HG03045 (cell line): ENCODE measurements at regions not wholly inside any gene's neighbourhood (a gene's known extent, or its start where the extent isn't known, plus 50 kb on each side); places are given as distances from the start of the nearest gene placed in this dataset.
"Not testable (repeated sequence)": the region's sequence is repeated elsewhere in the genome, so short reads cannot be mapped to it uniquely, and the experiment has no call there.

Source experiments
- ATAC-seq: cut with Tn5 transposase; IDR thresholded peaks from one replicate; pipeline ENCODE4 v1.9.1; 2021; ENCODE audit warnings: mild to moderate bottlenecking, moderate library complexity; ENCODE audit not compliant: unreplicated experiment

DNA sequence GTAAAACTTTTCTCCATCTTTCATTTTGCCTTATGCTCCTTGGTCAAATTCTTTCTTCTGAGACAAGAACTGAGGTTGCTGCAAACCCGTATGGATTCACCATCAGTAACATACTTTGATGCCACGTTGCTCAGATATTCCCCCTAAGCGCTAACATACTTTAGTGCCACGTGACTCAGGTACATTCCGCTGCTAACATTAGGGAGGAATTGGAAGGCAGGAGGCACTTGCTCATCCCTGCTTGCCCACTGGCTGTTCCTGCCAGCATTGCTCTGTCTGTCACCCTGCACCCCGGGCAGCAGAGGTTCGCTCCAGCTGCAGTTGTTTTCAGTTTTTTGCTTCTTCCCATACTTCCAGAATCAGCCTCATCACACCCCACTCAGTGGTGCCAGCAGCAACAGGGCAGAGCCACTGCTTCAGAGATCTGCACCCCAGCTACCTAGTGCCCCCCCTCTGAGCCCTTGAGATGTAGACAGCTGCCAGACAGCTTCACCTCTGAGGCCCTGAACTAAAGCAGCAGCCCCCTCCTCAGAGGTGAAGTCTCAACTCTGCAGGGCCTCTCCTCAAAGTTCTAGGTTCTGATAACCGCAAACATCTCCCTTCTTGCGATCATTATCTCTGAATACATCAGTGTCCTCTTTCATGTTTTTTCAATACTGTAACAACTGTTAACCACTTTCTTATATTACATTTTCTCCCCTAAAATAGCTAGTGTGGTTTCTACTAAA, 228.0 kb upstream of the KIF2A start:
- ATAC-seq, result no peak

DNA sequence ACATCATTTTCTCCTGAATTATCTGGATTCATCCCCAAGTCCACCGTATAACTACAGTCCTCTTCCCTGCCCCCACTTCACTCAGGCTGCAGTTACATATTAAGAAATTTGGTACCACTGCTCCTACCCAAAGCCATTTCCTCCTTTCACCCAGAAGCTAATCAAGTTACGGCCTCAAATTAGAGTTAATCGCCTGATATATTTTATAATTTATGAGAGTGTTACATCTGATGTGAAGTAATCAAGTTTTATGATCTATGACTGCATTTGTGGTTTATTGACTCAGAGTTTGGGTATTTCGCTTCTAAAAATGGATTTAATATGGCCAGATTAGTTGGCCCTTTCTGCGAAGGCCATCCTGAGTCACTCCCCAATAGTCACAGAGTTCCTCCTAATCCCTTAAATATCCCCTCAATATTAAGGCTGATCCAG, 223.6 kb upstream of the KIF2A start:
- ATAC-seq, result no peak

DNA sequence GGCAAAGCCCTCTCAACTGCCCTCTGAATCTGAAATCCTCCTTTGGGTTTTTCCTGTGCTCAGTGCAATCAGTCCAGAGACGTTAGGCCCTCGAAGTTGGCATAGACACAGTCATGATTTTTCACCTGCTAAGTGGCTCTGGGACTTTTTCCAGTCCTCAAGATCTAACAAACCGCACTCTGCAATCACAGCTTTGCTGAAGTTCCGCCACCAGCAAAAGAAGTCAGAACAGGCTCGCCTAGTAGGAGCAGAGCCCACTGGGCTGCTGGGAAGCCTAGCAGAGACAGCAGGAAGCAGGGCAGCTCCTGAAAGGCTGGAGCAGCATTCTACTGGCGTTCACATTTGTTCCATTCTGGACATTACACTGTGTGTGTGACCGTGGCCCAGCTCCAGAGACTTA, 222.8 kb upstream of the KIF2A start:
- ATAC-seq, result no peak

DNA sequence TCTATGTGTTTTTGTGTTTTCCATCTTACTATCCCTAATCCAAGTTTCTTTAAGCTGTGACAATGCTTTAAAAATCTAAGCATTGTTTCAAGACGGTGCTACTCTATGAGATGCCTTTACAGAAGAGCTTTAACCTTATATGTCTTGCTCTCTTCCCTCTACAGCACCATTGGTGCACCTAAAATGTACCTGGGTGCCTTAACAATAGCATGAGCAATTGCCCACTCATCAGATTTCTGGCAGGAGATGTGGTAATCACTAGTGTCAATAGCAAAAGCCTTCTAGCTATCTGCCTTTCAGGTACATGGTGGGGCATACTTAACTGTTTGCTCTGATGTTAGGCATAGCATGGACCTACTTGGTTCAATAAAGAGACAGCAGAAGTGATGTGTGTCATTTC, 222.3 kb upstream of the KIF2A start:
- no peak for ATAC-seq

DNA sequence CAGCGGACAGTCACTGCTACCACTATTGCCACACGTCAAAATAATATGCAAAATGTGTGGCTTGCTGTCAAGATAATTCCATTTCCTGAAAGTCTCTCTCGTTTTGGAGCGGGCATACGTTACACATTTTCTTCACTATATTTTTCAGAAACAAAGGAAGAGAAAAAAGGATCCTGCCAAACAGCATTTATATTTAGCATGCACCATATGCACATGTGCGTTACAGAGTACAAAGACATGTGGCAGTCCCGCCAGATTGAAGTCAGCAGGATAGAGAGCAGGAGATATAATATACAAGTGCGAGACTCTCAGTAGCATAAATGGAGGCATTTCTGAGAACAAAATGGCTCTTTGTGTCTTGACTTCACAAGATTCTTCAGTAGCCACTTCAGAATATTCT, 221.6 kb upstream of the KIF2A start:
- no peak for ATAC-seq

DNA sequence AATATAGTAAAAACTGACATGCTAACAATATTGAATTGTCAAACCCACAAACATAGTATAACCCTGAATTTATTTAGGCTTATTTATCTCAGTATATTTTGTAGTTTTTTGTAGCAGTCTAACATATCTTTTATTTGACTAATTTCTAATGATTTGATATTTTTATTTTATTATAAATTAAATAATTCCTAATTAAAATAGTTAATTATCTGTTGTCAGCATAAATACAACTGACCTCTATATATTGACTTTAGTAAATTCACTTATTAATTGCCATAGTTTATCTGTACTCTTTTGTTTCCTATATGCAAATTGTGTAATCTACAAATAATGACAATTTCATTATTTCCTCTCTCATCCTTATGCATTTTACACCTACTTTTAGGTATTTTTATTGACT, 215.1 kb upstream of the KIF2A start:
- no peak for ATAC-seq

DNA sequence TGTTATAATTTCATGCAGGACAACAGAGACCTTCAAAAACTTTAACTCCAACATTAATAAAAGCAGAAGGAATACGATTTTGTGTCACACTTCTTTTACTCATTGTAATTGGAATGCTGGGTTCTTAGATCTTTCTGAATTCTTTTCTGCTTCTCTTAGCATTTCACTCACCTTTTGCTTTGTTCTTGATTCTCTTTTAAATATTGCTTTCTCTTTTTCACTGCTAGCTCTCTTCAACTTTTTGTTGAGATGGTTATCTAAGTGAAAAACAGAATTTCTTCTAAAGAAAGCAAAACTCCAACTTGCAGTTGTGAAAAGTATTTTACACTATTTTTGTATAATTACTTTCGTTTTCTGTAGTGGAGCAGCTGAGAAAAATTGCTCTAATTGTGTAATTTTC, 212.6 kb upstream of the KIF2A start:
- ATAC-seq, result no peak

DNA sequence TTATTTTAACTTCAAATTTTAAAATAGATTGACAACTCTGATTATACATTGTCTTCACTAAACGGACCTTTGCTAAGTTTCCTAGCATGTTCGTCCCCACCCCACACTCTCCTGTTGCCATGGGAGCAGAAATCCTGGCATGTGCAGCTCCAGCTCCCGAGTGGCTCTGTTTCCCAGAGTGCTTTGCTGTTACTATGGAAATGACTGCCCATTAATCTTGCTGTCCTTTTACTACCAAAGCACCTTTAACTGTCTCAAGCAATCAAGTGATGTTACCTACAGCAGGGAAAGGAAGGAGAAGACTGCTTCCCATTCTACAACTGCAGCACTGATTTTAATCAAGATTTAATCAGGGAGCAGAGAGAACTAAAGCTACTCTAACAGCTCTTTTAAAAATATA, 212.0 kb upstream of the KIF2A start:
- no peak for ATAC-seq

DNA sequence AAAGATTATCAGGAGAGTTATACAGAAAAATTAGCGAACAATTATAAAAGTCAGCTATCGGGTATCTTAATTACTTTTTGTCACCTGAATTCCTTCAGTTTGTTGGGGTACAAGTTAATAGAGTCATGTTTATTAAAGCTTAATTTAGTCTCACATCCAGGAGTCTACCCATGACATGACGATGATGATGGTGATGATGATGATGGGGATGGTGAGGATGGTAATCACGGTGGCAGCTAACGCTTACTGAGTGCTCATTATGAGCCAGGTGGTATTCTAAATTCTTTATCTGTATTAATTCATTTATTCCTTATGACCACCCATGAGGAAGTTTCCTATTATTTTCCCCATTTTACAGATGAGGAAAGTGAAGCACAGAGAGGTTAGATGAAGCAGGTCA, 208.6 kb upstream of the KIF2A start:
- no peak for ATAC-seq

DNA sequence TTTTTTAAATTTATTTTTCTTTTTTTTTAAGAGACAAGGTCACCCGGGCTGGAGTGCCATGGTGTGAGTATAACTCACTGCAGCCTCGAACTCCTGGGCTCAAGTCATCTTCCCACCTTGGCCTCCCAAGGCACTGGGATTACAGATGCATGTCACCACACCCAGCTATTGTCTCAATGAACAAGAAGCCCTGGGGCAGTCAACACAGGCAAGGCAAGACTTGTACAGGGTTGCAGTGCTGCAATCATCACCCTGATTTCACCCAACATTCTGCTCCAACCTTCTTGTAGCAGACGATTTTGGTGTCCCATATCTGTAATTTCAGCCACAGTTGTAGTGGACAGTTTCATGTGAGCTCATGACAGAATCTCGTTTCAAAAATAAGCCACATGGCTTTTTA, 205.8 kb upstream of the KIF2A start:
- ATAC-seq, result no peak

DNA sequence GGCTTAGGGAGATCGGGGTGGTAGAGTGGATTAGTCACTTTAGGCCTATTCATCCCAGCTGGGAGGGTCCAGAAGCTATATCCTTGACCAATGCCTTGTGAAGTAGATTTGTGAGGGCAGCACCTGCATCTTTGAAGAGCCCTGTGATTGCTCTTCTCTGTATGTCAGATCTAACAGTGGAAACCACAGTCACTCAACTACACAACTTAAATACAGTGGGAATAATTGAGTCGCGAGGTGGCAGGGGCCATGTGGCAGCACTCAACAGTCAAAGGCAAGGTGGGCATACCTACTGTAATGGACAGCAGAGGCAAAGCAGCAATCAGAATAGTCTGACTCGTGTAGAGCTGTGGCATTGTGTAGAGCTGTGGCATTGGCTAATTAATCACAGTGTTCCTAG, 202.1 kb upstream of the KIF2A start:
- ATAC-seq, result not testable (repeated sequence)

DNA sequence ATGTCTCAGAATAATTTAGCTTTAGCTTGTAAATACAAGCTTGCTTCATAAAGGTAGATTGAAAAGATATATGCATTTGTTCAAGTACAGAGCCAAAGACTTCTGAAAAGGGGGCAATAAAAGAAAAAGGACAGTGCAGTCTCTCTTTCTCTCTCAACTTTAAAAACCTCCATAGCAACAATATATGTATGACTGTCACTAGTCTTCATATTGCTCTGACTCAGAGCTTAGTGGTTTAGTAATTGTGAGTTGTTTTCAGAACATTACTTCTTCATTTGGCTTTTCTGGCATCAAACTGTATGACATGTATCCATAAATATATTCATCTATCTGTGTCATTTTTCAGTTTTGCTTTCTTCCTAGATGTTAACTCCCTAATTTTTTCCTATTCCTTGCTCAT, 194.6 kb upstream of the KIF2A start:
- no peak for ATAC-seq

DNA sequence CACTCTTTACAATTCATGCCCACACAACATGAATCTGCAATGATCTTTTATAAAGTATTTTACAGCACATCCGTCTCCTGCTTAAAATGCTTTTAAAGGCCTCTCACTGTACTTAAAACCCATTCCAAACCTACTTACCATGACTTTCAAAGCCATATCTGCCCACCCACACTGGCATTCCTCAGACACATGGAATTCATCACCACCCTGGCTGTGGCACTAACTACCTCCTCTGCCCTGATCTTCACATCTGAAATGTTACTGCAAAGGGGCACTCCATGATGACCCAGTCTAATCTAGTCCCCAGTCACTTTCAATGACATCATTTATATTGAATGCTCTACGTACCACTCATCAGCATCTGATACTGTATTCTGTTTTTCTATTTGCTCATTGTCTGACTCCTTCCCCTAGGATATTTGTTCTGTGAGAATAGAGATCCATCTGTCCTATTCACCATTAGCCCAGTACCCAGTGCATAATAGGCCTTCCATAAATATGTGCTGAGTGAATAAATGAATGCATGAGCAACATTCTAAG, 193.2 kb upstream of the KIF2A start:
- no peak for ATAC-seq

DNA sequence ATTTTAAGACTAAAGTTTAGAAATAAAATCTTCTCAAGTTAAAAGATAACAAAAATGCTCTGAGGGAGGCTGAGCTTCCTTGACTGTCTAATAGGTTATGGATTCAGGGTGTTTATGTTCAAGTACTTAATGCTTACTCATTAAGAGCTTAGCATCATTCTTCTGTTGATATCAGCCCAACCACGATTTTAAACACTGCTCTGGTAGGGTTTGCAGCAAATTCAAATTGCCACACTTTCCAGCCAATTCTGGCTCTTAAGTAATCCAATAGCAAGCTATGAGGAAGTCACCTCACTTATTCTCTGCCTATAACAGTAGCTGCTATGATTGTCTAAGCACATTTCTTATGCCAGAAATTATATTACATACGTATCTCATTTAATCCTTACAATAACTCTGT, 191.0 kb upstream of the KIF2A start:
- ATAC-seq, result no peak

DNA sequence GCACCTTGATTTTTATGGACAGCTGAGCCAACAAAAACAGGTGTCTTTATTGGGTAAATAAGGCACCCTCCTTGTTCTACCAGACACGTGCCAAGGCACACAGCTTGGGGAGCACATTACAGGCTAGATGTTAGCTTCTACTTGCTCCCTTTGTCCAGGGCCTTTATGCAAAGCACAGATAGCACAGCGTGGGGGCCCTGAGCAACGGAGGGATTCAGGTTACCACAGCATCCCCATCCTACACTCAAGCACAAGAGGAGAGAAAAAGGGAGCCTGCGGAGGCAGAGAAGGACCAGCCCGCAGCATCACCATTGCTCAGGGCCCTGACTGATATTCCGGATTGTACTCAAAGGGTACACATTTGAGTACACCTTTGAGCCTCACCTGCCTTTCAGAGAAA, 181.7 kb upstream of the KIF2A start:
- ATAC-seq, result no peak

DNA sequence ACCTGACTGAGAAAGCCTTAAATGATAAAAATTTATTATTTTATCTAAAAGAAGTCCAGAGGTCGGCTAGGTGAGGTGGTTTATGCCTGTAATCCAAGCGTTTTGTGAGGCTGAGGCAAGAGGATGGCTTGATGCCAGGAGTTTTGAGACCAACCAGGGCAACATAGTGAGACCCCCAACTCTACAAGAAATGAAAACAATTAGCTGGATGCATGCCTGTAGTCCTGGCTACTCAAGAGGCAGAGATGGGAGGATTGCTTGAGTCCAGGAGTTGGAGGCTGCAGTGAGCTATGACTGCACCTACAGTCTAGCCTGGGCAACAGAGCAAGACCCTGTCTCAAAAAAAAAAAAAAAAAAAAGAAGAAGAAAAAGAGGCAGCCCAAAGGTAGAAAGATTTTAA, 179.9 kb upstream of the KIF2A start:
- ATAC-seq, result no peak

DNA sequence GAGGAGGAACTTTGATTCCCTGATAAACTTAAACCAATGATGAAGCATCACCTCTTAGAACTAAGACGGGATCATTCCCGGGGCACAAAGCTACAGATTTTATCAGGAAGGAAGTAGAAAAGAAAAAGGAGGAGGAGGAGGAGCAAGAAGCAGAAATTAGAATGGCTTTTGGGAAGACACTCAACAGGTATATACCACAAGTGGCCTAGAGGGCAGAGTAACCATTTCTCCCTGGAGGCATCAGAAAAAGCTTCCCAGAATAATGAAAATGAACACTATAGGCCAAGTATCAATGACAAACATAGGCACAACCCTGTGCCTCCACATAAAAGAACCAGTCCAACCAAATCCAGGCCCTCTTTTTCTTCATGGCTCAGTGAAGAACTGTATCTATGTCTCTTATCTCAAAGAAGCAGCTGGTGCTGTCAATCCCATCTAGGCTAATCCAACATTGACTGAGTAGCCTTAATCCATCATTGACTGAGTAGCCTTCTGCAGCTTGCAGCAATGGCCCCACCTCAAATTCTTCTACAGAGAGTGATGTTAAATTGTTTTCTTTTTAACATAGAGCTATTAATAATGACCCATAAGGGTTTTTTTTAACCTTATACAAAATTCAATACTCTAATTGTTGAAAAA, 178.8 kb upstream of the KIF2A start:
- no peak for ATAC-seq

DNA sequence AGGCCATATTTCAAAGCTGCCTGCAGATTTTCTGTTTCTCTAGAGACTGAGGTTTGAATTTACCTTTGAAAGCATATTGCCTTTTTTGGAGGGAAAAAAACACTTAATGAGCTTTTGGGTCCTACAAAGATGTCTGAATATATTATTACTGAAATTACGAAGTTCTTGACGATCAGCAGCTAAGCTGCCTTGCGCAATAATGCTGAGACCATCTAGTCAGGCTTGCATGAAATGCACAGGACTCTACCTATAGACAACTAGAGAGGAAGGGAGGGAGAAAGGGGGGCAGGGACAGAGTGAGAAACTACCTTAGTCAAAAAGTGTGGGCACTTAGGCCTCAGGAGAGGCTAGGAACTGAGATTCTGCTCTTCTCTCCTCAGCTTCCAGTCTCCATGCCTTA, 175.9 kb upstream of the KIF2A start:
- ATAC-seq, result no peak

DNA sequence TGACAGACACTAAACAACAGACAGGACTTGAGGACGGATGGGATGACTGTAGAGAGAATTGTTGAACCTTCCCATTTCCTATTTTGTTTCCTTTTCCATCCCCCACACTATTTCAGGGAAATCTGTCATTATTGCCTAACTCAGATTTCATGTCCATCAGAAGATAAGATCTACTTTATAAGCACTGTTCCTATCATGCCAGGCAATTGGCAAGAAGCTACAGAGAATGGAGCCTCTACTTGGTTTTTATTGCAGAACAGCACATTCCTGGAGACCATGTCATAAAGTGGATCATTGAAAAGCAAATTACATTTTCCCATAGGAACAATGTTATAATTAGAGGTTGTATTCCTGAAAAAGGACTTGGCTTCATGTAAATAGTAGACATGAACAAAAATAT, 173.7 kb upstream of the KIF2A start:
- ATAC-seq, result no peak

DNA sequence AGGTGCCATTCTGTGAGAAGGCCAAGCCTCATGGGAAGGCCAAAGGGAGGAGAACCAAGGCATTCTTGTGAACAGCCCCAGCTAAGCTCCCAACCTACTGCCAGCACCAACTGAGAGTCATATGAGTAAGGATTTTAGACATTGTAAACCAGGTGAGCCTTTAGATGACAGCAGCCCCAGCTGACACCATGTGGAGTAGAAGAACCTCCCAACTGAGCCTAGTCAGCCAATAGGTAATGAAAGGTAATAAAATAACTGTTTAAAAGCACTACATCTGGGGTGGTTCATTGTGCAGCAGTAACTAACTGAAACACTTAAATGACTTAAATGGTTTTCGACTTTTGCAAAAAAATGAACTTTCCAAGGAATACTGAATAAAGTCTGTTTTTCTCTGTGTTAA, 172.6 kb upstream of the KIF2A start:
- no peak for ATAC-seq

DNA sequence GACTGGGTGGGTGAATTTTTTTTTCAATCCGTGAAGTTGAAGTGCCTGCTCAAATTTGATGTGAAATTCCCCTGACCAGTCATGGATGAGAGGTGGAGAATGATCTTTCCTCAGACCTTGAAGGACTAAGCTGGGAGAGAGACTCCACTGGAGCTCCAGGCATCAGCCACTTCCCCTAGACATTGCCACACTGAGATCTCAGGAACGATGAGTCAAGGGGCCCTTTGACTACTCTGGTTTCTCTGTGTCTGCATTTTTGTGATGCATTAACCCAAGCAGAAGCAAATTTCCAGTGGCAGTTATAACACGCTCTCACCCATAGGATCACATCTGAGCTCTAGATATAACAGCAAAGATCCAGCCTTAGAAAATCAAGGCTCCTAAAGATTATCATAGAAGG, 171.2 kb upstream of the KIF2A start:
- ATAC-seq, result no peak

DNA sequence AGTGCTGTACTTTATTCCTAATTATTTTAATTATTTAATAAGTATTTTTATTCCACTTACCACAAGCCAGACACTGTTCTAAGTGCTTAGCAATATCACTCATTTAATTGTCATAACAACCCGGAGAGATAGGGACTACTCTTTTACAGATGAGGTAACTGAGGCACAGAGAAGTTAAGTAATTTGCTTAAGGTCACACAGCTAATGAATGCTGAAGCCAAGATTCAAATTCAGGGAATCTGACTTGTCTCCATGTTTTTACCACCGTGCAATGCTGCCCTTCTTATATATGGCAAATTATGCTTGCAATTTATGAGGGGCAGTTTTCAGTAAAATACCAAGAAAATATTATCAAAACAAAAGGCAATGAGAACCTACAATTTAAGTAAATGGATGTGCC, 168.4 kb upstream of the KIF2A start:
- ATAC-seq, result no peak

DNA sequence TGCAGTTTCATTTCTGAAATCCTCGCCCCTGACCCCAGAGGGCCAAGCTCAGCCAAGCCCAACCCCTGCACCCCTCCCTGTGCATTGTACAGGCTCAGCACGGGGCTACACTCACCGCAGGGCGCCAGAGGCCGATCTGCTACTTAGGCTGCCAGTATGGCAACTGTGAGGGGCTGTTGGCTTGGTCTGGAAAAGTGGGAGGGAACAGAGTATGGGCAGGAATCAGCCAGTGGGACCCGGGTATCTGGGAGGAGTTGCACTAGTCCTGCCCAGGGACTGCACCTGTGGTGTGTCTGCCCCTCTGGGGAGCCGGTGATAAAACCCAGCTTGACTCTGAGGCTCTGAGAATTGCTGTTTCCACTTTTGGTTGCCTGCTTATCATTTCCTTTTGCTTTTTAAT, 167.4 kb upstream of the KIF2A start:
- ATAC-seq, result no peak
